ENCODE measurements at regions not wholly inside any gene's neighbourhood (a gene's known extent, or its start where the extent isn't known, plus 50 kb on each side); places are given as distances from the start of the nearest gene placed in this dataset.
A peak's percentile ranks its signal among the peaks of the same experiment; 100 is the strongest.
"Not testable (repeated sequence)": the region's sequence is repeated elsewhere in the genome, so short reads cannot be mapped to it uniquely, and the experiment has no call there.

- no peaks in the 10 kb centered on the region for H3K27me3 ChIP-seq
- DNase-seq: peak in 1 of 2 experiments; percentile 9
- H3K4me1 ChIP-seq: no peaks in the 10 kb centered on the region
- H3K27ac ChIP-seq: no peak overlapping the region
- no peaks in the 10 kb centered on the region for H3K36me3 ChIP-seq
- no peak overlapping the region for H3K4me3 ChIP-seq
- H3K9me3 ChIP-seq (replicated peaks): no peaks in the 10 kb centered on the region
These were observed 238.4 kb upstream of the DDI1 start for GRCh38 chr11:103798026-103798425.

GRCh38 chr11:103798446-103798845 is 238.0 kb upstream of the DDI1 start:
- no peak for DNase-seq
- H3K36me3 ChIP-seq: no peaks in the 10 kb centered on the region
- H3K9me3 ChIP-seq (replicated peaks): no peaks in the 10 kb centered on the region
- no peaks in the 10 kb centered on the region for H3K4me1 ChIP-seq
- H3K27me3 ChIP-seq: no peaks in the 10 kb centered on the region
- no peak overlapping the region for H3K4me3 ChIP-seq
- no peak overlapping the region for H3K27ac ChIP-seq

DNA sequence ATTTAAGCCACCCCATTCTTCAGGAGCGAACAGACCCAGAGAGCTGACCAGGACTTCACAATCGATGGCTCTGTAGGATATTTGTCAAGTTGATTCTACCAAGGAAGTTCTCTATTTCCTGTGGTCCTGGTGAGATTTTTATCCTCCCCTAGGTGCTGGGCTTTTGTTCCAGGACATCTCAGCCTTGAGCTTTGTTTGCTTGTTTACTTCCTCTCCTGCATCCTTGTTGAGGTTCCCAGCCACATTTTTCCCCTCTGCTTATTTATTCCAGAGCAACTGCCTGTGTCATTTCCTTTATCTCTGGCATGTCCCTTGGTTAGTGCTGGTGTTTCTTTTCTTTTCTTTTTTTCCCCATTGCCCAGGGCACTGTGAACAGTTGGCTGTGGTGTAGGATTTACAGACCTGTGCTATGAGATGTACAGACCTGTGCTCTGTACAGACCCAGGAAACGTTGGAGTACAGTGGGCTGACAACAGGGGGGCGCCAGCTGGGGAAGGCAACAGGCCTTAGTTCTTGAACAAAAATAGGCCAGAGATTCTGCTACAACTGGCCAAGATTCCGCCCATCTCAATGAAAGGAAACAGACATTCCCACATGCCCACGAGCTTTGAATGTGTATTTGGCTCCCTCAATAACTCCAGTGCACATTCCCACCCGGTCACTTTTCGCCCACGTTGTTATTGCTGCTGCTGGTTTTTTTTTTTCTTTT is 235.9 kb upstream of the DDI1 start:
- H3K4me3 ChIP-seq: no peak overlapping the region
- no peaks in the 10 kb centered on the region for H3K9me3 ChIP-seq (replicated peaks)
- no peaks in the 10 kb centered on the region for H3K4me1 ChIP-seq
- DNase-seq: peak; percentile 24 to 44
- no peaks in the 10 kb centered on the region for H3K27me3 ChIP-seq
- no peaks in the 10 kb centered on the region for H3K36me3 ChIP-seq
- no peak overlapping the region for H3K27ac ChIP-seq

DNA sequence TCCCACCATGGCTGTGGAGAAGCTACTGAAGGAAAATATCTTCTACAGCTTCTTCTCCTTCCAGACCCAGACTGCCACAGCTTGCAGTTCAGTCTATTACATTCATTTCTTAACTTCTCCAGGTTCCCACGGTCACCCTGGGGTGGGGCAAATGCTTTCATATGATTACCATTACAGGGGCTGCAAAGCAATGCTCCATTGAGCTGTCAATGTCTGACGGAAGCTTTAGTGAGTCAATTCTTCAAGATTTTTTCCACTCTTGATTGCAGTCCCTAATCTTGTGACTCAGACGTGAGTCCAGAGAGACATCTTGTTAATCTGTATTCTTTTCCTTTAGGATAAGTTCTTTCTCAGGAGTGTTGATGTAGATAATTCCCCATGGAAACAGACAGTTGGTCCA is 233.4 kb upstream of the DDI1 start:
- Histone ChIP-seq H3K9me3 (replicated peaks) (no peaks in the 10 kb centered on the region), H3K27me3 (no peaks in the 10 kb centered on the region), H3K4me3 (no peak overlapping the region), H3K4me1 (no peaks in the 10 kb centered on the region), H3K36me3 (no peaks in the 10 kb centered on the region), H3K27ac (no peak overlapping the region)
- DNase-seq: no peak

DNA sequence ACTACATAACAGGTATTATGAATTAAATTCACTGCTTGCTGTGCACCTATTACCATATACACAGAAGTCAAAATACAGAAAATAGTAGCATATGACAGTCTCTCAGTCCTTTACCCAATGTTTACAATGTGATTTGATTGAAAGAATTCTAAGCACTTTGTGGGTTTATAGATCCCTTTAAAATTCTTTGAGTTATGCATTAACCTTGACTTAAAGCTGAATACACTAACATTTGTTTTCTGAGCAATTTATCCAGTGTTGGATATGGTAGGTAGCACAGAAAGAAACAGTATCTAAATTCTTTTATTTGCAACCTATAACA is 230.8 kb upstream of the DDI1 start:
- H3K9me3 ChIP-seq (replicated peaks): no peaks in the 10 kb centered on the region
- H3K27ac ChIP-seq: no peak overlapping the region
- H3K27me3 ChIP-seq: no peaks in the 10 kb centered on the region
- no peak overlapping the region for H3K4me3 ChIP-seq
- H3K36me3 ChIP-seq: no peaks in the 10 kb centered on the region
- H3K4me1 ChIP-seq: no peaks in the 10 kb centered on the region
- no peak for DNase-seq

DNA sequence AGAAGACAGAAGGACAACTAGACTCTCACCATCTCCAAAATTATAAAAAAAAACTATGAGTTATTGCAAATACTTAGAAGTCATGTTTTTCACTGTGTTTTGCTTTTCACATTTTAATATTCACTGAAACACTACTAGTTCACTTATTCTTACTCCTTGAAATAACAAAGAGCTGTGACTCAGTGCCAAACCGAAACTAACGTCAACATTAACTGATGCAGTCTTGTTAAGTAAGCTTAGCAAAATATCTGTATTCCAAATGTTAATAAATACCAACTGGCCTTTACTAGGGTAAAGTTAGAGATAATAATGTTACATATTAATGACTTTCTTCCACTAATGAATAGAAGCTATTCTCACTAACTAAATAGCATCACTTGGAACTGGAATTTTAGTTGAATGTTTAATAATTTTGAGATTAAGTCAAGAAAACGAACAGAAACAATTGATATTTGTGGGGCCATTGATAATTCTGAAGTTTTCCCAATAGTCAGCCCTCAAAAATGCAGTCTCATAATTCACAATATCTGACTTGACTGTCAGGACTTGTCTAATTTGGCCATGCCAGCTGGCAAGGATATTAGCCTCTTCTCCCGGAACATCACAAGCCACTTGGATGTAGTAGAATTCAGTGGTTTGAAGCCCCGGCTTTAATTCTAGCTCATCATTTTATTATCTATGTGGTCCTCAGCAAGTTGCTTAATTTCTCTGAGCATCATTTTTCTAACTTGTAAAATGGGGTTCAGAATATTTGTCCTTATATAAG is 230.1 kb upstream of the DDI1 start:
- Histone ChIP-seq H3K4me3 (no peak overlapping the region), H3K36me3 (no peaks in the 10 kb centered on the region), H3K27ac (no peak overlapping the region), H3K4me1 (no peaks in the 10 kb centered on the region), H3K27me3 (no peaks in the 10 kb centered on the region), H3K9me3 (replicated peaks) (no peaks in the 10 kb centered on the region)
- DNase-seq: no peak

GRCh38 chr11:103807806-103808205 is 228.6 kb upstream of the DDI1 start:
- Histone ChIP-seq H3K4me3 (no peak overlapping the region), H3K9me3 (replicated peaks) (no peaks in the 10 kb centered on the region), H3K4me1 (no peaks in the 10 kb centered on the region), H3K27ac (no peak overlapping the region), H3K27me3 (no peaks in the 10 kb centered on the region), H3K36me3 (no peaks in the 10 kb centered on the region)
- DNase-seq: no peak

DNA sequence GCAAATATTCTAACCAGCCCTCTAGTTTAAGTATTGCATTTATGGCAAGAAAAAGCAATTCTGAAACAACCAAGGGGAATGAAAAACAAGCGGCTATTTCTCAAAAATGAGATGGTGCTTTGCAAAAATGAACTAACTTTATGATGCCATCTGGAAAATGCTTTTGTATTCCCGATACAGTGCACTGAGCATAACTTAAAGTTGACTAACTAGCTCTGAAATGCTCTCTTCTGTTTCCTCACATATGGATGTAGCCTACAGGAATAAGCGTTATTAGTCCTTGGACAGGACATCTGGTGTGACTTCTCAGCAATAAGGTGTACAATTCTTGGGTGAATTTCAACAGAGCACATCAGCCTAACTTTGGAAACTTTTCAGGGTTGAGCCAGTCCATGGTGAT is 228.2 kb upstream of the DDI1 start:
- no peaks in the 10 kb centered on the region for H3K9me3 ChIP-seq (replicated peaks)
- H3K27me3 ChIP-seq: no peaks in the 10 kb centered on the region
- no peak overlapping the region for H3K27ac ChIP-seq
- no peaks in the 10 kb centered on the region for H3K36me3 ChIP-seq
- H3K4me1 ChIP-seq: no peaks in the 10 kb centered on the region
- no peak for DNase-seq
- H3K4me3 ChIP-seq: no peak overlapping the region

DNA sequence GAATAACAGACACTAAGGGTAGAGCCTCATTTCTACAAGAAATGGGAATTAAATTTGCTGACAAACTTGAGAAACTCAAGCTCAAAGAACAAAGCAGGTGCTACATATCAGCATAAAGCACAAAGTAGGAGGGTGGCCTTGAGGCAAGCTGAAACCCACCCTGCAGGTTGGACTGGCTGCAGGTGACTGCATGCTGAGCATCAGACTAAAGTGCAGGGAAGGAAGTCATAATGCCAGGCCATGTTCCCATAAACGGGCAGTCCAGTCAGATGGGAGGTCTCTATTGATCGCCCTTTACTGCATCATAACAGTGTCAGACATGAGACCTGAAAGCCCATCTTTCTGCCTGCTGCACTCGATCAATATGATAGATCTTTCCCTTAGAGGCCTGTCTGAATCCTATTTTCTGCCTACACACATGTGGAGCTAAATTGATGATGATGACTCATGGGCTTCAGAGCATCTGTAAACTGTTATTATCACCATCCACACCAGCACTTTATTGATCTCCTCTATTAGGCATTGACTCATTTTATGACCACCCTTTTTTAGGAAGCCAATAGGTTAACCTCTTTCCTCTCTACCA is 224.5 kb upstream of the DDI1 start:
- H3K4me1 ChIP-seq: no peaks in the 10 kb centered on the region
- H3K27ac ChIP-seq: no peak overlapping the region
- H3K4me3 ChIP-seq: no peak overlapping the region
- H3K36me3 ChIP-seq: no peaks in the 10 kb centered on the region
- DNase-seq: no peak
- no peaks in the 10 kb centered on the region for H3K9me3 ChIP-seq (replicated peaks)
- H3K27me3 ChIP-seq: no peaks in the 10 kb centered on the region

- no peak overlapping the region for H3K27ac ChIP-seq
- no peak for DNase-seq
These were observed 223.8 kb upstream of the DDI1 start for GRCh38 chr11:103812680-103813079.

DNA sequence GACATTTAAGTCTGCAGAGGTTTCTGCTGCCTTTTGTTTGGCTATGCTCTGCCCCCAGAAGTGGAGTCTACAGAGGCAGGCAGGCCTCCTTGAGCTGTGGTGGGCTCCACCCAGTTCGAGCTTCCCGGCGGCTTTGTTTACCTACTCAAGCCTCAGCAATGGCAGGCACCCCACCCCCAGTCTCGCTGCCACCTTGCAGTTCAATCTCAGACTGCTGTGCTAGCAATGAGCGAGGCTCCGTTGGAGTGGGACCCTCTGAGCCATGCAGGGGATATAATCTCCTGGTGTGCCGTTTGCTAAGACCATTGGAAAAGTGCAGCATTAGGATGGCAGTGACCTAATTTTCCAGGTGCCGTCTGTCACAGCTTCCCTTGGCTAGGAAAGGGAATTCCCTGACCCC is 216.1 kb upstream of the DDI1 start:
- not testable (repeated sequence) for H3K27ac ChIP-seq; DNase-seq; H3K4me3 ChIP-seq; H3K36me3 ChIP-seq; H3K9me3 ChIP-seq (replicated peaks); H3K27me3 ChIP-seq; H3K4me1 ChIP-seq

More at GRCh38 chr11:103812680-103813079, 223.8 kb upstream of the DDI1 start:
- no peak overlapping the region for H3K4me3 ChIP-seq
- no peaks in the 10 kb centered on the region for H3K27me3 ChIP-seq
- H3K36me3 ChIP-seq: no peaks in the 10 kb centered on the region
- H3K4me1 ChIP-seq: no peaks in the 10 kb centered on the region
- H3K9me3 ChIP-seq (replicated peaks): no peaks in the 10 kb centered on the region

DNA sequence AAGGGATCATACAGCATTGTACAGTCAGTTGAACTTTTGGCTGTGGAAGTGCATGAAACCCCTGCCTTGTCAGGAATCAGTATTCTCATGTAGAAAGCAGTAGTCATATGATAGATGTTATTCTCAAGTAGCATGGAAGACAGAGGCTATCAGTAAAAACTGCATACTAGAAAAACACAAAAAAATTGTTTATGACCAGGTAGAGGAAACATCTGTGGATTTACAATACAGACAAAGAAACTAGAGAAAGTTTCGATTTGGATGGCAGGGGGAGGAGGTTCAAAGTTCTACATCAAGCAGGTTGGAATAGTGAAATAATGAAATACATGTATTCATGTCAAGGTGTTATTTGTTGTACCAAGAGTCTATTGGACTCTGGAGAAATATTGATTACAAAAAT is 212.3 kb upstream of the DDI1 start:
- no peak for DNase-seq
- Histone ChIP-seq H3K4me1 (no peaks in the 10 kb centered on the region), H3K27me3 (no peaks in the 10 kb centered on the region), H3K27ac (no peak overlapping the region), H3K9me3 (replicated peaks) (no peaks in the 10 kb centered on the region), H3K36me3 (no peaks in the 10 kb centered on the region), H3K4me3 (no peak overlapping the region)

DNA sequence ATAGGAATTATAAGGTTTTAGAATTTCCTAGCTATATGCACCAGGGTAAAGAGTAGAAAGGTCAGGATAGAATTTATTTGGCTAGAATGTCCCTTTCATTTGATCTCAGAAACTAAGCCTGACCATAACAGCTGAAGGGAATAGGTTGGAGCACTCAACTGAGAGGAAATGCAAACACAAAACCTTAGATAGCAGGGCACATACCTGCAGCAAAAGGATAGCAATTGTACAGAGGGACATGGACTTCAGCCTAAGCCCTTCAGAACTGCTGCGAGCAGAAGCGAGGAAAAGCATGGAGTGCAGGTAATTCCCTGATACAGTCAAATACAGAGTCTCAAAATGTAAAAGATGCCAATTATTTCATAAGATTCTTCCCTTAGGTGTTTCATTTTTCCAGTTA is 211.0 kb upstream of the DDI1 start:
- H3K27ac ChIP-seq: no peak overlapping the region
- DNase-seq: no peak
- H3K36me3 ChIP-seq: no peaks in the 10 kb centered on the region
- no peaks in the 10 kb centered on the region for H3K9me3 ChIP-seq (replicated peaks)
- H3K27me3 ChIP-seq: no peaks in the 10 kb centered on the region
- H3K4me3 ChIP-seq: no peak overlapping the region
- H3K4me1 ChIP-seq: no peaks in the 10 kb centered on the region

GRCh38 chr11:103826856-103827255 is 209.6 kb upstream of the DDI1 start:
- DNase-seq: no peak
- H3K36me3 ChIP-seq: no peaks in the 10 kb centered on the region
- H3K9me3 ChIP-seq (replicated peaks): no peaks in the 10 kb centered on the region
- no peaks in the 10 kb centered on the region for H3K4me1 ChIP-seq
- no peak overlapping the region for H3K4me3 ChIP-seq
- H3K27ac ChIP-seq: no peak overlapping the region
- H3K27me3 ChIP-seq: no peaks in the 10 kb centered on the region

DNA sequence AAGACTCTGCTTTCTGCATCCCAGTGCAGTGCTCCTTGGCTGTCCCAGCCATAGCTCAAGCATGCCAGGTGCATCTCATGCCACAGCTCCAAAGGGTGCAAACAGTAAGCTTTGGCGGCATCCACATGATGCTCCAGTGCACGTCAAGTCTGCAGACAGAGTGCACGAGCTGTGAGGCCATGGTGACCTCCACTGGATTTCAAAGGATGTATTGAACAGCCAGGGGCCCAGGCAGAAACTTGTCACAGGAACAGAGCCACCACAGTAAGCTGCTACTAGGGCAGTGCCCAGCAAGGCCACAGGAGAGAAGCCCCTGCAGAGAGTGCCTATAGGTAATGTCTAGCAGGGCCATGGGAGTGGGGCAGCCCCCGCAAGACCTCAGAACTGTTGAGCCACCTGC is 206.8 kb upstream of the DDI1 start:
- H3K27ac ChIP-seq: no peak overlapping the region
- H3K27me3 ChIP-seq: no peaks in the 10 kb centered on the region
- H3K9me3 ChIP-seq (replicated peaks): no peaks in the 10 kb centered on the region
- no peak for DNase-seq
- H3K36me3 ChIP-seq: no peaks in the 10 kb centered on the region
- H3K4me1 ChIP-seq: no peaks in the 10 kb centered on the region
- no peak overlapping the region for H3K4me3 ChIP-seq

DNA sequence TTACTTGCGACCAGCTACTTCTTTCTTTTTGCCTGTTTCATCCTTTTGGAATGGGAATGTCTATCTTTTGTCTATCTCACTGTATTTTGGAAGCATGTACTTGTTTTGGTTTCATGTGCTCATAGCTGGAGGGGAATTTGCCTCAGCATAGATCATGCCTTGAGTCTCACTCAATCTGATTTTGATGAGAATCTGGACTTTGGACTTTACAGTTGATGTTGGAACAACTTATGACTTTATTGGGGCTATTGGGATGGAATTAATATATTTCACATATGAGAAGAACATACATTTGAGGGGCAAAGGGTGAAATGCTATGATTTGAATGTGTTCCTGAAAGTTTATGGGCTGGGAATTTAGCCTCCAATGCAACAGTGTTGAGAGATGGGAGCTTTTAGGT is 206.2 kb upstream of the DDI1 start:
- Histone ChIP-seq H3K9me3 (replicated peaks) (no peaks in the 10 kb centered on the region), H3K36me3 (no peaks in the 10 kb centered on the region), H3K4me1 (no peaks in the 10 kb centered on the region), H3K27me3 (no peaks in the 10 kb centered on the region), H3K4me3 (no peak overlapping the region), H3K27ac (no peak overlapping the region)
- DNase-seq: no peak
